SK-N-MC (cell line): ENCODE measurements at regions not wholly inside any gene's neighbourhood (a gene's known extent, or its start where the extent isn't known, plus 50 kb on each side); places are given as distances from the start of the nearest gene placed in this dataset.
"Not testable (repeated sequence)": the region's sequence is repeated elsewhere in the genome, so short reads cannot be mapped to it uniquely, and the experiment has no call there.

ENCODE experiments used
- EZH2 ChIP-seq: fragments of 200-600 bp; sonication (generic); IDR thresholded peaks from one replicate; pipeline ENCODE4 v1.6.1; 2017; ENCODE audit warnings: antibody characterized with exemption
- FOXP2 ChIP-seq: optimal IDR thresholded peaks from 2 replicates; pipeline ENCODE3; 2011; ENCODE audit warnings: mild to moderate bottlenecking, moderate library complexity; ENCODE audit not compliant: insufficient read depth; ENCODE audit errors: extremely low read length, control extremely low read depth
- POLR2AphosphoS5 ChIP-seq: IDR thresholded peaks from 2 replicates; pipeline ENCODE4 v1.6.1; 2012; ENCODE audit warnings: mild to moderate bottlenecking, low read depth, low read length, borderline replicate concordance

- TF ChIP-seq POLR2AphosphoS5, EZH2, FOXP2: not testable (repeated sequence)
These were observed 489.8 kb upstream of the TECRL start for GRCh38 chr4:64899030-64899429.
